ENCODE measurements at regions not wholly inside any gene's neighbourhood (a gene's known extent, or its start where the extent isn't known, plus 50 kb on each side); places are given as distances from the start of the nearest gene placed in this dataset.

DNA sequence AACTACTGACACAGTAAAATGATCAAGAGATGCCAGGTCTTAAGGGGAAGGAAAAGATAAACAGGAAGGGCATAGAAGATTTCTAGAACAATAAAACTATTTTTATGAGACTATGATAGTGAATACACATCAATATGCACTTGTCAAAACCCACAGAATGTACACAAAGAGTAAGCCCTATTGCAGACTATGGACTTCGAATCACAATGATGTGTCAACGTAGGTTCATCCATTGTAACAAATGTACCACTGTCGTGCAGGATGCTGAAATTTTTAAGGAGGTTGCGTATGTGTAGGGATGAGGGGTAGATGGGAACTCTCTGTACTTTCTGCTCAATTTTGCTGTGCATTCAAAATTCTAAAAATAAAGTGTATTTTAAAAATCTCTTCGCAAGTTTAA lies 171.9 kb downstream of the KLF12 start:
- TF ChIP-seq GABPB1 (CRISPR knock-in tag; IDR thresholded peaks at IDR 0.05) (peak; percentile 83), SMAD4 (CRISPR knock-in tag; IDR thresholded peaks at IDR 0.05) (no peak)
- H3K36me3 Mint-ChIP-seq = peaks cover 10% of the 10 kb centered on the region
- H3K9me3 Mint-ChIP-seq = peaks cover 14% of the 10 kb centered on the region
- peaks cover 15% of the 10 kb centered on the region for H3K4me1 Mint-ChIP-seq
- H3K4me3 Mint-ChIP-seq = no peak overlapping the region
- DNase-seq (ENCODE audit: low spot score) = no peak
- POLR2A ChIA-PET = no interaction called here
- ATAC-seq = no peak
- H3K27ac Mint-ChIP-seq = no peak overlapping the region
- CTCF ChIA-PET = no interaction called here
- no peaks in the 10 kb centered on the region; the same call in 1 of the 2 replicates for H3K27me3 Mint-ChIP-seq (ENCODE audit: low read depth)

DNA sequence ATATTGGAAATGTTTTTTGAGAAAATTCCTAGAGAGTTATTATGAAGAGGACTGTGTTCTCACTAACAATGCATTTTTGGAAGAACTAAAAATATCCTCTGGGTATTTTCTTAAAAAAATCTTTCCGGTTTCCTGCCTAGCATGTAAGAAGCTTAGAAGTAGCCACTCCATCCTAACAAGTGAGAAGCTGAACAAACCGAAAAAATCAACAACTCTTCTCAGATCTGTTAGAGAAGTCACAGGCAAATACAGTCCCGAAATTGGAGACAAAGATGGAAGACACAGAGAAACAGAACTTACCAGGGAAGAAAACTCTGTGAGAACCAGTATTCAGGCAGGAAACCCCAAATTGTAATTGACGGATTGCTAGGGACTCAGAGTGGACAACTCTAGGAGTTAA lies 173.0 kb downstream of the KLF12 start:
- CTCF ChIA-PET = no interaction called here
- Mint-ChIP-seq H3K27ac (no peak overlapping the region), H3K4me1 (peaks cover 5% of the 10 kb centered on the region; the same call in 1 of the 2 replicates)

GRCh38 chr13:73960474-73960873 lies 173.7 kb downstream of the KLF12 start:
- H3K27ac Mint-ChIP-seq = no peak overlapping the region
- 0 out of 2 replicates have a peak, but pooled peaks cover 3% of the 10 kb centered on the region for H3K4me1 Mint-ChIP-seq
- POLR2A ChIA-PET = no interaction called here
- H3K9me3 Mint-ChIP-seq = peaks cover 14% of the 10 kb centered on the region
- no peak for TF ChIP-seq KAT7 (CRISPR knock-in tag; IDR thresholded peaks at IDR 0.05; ENCODE audit: borderline replicate concordance)
- CTCF ChIA-PET = no interaction called here
- DNase-seq (ENCODE audit: low spot score) = no peak
- H3K27me3 Mint-ChIP-seq (ENCODE audit: low read depth) = no peaks in the 10 kb centered on the region; the same call in 1 of the 2 replicates
- ATAC-seq = no peak
- H3K36me3 Mint-ChIP-seq = peaks cover 10% of the 10 kb centered on the region
- H3K4me3 Mint-ChIP-seq = no peak overlapping the region

More for the DNA sequence above, 173.0 kb downstream of the KLF12 start:
- Mint-ChIP-seq H3K9me3 (peaks cover 14% of the 10 kb centered on the region), H3K4me3 (no peak overlapping the region), H3K27me3 (ENCODE audit: low read depth) (no peaks in the 10 kb centered on the region; the same call in 1 of the 2 replicates), H3K36me3 (peaks cover 10% of the 10 kb centered on the region)
- TF ChIP-seq GRHL2 (CRISPR knock-in tag; IDR thresholded peaks at IDR 0.05; ENCODE audit: insufficient replicate concordance, severe bottlenecking) = no peak
- TF ChIP-seq ZNF671 (CRISPR knock-in tag; IDR thresholded peaks at IDR 0.05) = no peak
- no peak for TF ChIP-seq NR3C1 (CRISPR knock-in tag; conservative IDR thresholded peaks at IDR 0.05; ENCODE audit: low read depth)
- TF ChIP-seq MXD4 (CRISPR knock-in tag; IDR thresholded peaks at IDR 0.05; ENCODE audit: borderline replicate concordance) = no peak
- no peak for TF ChIP-seq SP1 (CRISPR knock-in tag; conservative IDR thresholded peaks at IDR 0.05)
- TF ChIP-seq, protein P1, sequence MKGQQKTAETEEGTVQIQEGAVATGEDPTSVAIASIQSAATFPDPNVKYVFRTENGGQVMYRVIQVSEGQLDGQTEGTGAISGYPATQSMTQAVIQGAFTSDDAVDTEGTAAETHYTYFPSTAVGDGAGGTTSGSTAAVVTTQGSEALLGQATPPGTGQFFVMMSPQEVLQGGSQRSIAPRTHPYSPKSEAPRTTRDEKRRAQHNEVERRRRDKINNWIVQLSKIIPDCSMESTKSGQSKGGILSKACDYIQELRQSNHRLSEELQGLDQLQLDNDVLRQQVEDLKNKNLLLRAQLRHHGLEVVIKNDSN (CRISPR knock-in tag; IDR thresholded peaks at IDR 0.05) = no peak
- TF ChIP-seq EMX1 (CRISPR knock-in tag; IDR thresholded peaks at IDR 0.05) = no peak
- no peak for TF ChIP-seq ZNF423 (CRISPR knock-in tag; IDR thresholded peaks at IDR 0.05)
- TF ChIP-seq GABPB1 (CRISPR knock-in tag; IDR thresholded peaks at IDR 0.05) = no peak
- TF ChIP-seq IRF1 (CRISPR knock-in tag; IDR thresholded peaks at IDR 0.05) = no peak
- no peak for TF ChIP-seq ZNF232 (CRISPR knock-in tag; IDR thresholded peaks at IDR 0.05)
- TF ChIP-seq, protein P2, sequence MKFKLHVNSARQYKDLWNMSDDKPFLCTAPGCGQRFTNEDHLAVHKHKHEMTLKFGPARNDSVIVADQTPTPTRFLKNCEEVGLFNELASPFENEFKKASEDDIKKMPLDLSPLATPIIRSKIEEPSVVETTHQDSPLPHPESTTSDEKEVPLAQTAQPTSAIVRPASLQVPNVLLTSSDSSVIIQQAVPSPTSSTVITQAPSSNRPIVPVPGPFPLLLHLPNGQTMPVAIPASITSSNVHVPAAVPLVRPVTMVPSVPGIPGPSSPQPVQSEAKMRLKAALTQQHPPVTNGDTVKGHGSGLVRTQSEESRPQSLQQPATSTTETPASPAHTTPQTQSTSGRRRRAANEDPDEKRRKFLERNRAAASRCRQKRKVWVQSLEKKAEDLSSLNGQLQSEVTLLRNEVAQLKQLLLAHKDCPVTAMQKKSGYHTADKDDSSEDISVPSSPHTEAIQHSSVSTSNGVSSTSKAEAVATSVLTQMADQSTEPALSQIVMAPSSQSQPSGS (CRISPR knock-in tag; IDR thresholded peaks at IDR 0.05; ENCODE audit: borderline replicate concordance, low read depth) = no peak
- TF ChIP-seq, protein P3, sequence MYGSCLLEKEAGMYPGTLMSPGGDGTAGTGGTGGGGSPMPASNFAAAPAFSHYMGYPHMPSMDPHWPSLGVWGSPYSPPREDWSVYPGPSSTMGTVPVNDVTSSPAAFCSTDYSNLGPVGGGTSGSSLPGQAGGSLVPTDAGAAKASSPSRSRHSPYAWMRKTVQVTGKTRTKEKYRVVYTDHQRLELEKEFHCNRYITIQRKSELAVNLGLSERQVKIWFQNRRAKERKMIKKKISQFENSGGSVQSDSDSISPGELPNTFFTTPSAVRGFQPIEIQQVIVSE (CRISPR knock-in tag; IDR thresholded peaks at IDR 0.05; ENCODE audit: borderline replicate concordance) = no peak
- no peak for TF ChIP-seq IRF2 (CRISPR knock-in tag; IDR thresholded peaks at IDR 0.05; ENCODE audit: borderline replicate concordance, low read depth)
- POLR2A ChIA-PET = no interaction called here
- DNase-seq (ENCODE audit: low spot score) (no peak), ATAC-seq (no peak)

- no peak for ATAC-seq
- Mint-ChIP-seq H3K36me3 (peaks cover 10% of the 10 kb centered on the region), H3K4me1 (0 out of 2 replicates have a peak, but pooled peaks cover 3% of the 10 kb centered on the region), H3K27ac (no peak overlapping the region), H3K27me3 (ENCODE audit: low read depth) (no peaks in the 10 kb centered on the region; the same call in 1 of the 2 replicates), H3K9me3 (peaks cover 14% of the 10 kb centered on the region), H3K4me3 (no peak overlapping the region)
- CTCF ChIA-PET = no interaction called here
- TF ChIP-seq HMGA2 (CRISPR knock-in tag; IDR thresholded peaks at IDR 0.05) = no peak
- TF ChIP-seq ZNF532 (CRISPR knock-in tag; IDR thresholded peaks at IDR 0.05; ENCODE audit: borderline replicate concordance) = no peak
- TF ChIP-seq E2F5 (CRISPR knock-in tag; IDR thresholded peaks at IDR 0.05) = no peak
- no peak for DNase-seq (ENCODE audit: low spot score)
- POLR2A ChIA-PET = no interaction called here
These were observed 175.4 kb downstream of the KLF12 start for GRCh38 chr13:73958657-73959397.

Measured in WTC11 (cell line).